Stimulated activated naive CD8-positive, alpha-beta T cell treated with anti-CD3 and anti-CD28 coated beads, Interleukin-15, Interleukin-2, amounts not matched to agents 100 U/mL and 50 U/mL, for 24 hours (primary cell): ENCODE measurements at regions not wholly inside any gene's neighbourhood (a gene's known extent, or its start where the extent isn't known, plus 50 kb on each side); places are given as distances from the start of the nearest gene placed in this dataset.
"Not testable (repeated sequence)": the region's sequence is repeated elsewhere in the genome, so short reads cannot be mapped to it uniquely, and the experiment has no call there.

Experiments used
- ATAC-seq: fragments of 150-1000 bp; cut with Tn5 transposase; one replicate; pipeline ENCODE4 v1.10.0; 2021
- DNase-seq: peaks from one replicate; pipeline ENCODE4 v3.0.0; 2021

GRCh38 chrX:98065151-98065550 is 1181.4 kb downstream of the RPA4 start:
- DNase-seq (no peak), ATAC-seq (no peak)

DNA sequence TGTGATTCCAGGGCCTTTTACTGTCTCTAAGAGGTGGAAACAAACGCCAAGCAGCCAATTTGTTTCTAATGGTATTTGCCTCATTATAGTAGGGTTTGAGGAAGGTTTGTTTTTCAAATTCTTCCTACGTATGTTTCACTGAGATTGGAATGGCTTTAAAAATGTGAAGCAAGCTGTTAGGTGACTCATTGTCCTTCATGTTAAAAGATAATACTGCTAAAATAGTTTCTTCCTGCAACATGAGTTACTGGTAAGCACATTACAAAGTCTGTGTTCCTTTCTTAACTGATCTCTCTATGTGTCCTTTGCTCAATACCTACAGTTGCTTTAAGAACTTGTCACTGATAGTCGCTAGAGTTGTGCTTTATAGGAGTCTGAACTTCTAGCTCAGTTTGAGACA is 1183.9 kb downstream of the RPA4 start:
- ATAC-seq: no peak

DNA sequence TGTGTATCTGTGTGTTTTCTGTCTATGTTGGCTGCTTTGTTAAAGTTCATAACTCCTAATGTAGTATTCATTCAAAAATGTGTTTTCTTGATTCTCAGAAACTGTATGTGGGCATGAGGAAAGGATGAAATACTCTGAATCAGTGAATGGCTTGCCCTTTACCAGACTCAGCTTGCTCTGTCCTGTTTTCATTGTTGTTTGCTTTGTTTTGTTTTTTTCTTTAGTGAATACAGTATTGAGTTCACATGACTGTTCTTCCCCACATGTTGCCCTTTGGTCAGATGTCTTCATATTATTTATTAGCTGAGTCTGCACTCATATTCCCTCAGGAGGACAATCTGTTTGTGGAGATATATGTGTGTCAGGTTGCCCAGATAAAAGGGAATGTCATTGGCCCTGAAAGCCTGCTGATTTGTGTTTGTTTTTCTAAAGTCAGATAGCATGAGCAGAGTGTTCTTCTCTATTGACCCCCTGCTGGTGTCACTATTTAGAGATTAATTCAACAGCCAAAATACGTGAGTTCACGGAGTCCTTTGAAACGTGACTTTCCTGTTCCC is 1184.4 kb downstream of the RPA4 start:
- DNase-seq (no peak), ATAC-seq (no peak)

More for the DNA sequence above, 1183.9 kb downstream of the RPA4 start:
- DNase-seq: no peak

DNA sequence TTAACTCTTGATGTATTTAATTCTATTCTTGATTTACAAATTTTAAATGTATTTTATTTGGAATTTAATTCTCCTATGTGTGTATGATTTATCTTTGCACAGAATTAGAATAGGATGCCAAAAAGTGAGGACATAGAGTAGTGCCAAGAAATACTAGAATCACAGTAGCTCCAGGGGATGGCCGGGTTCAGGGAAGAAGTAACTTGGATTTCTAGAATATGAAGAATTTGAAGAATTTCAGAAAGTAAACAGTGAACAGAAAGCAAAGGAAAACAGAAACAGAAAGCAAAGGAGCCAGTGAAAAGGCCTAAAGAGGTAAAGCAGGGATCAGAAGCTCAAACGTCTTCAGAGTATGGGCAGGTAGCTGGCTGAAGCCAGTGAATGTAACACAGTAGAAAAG is 1187.6 kb downstream of the RPA4 start:
- DNase-seq: no peak

DNA sequence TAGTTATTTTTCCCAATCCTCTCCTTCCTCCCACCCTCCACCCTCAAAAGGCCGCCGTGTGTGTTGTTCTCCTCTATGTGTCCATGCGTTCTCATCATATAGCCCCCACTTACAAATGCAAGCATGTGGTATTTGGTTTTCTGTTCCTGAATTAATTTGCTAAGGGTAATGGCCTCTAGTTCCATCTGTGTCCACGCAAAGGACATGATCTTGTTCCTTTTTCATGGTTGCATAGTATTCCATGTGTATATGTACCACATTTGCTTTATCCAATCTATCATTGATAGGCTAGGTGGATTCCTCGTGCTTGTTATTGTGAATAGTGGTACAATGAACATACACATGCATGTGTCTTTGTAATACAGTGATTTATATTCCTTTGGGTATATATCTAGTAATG is 1193.7 kb downstream of the RPA4 start:
- DNase-seq (no peak), ATAC-seq (no peak)

More for the DNA sequence above, 1187.6 kb downstream of the RPA4 start:
- ATAC-seq: no peak

GRCh38 chrX:98111684-98112083 is 1228.0 kb downstream of the RPA4 start:
- ATAC-seq (no peak), DNase-seq (no peak)

DNA sequence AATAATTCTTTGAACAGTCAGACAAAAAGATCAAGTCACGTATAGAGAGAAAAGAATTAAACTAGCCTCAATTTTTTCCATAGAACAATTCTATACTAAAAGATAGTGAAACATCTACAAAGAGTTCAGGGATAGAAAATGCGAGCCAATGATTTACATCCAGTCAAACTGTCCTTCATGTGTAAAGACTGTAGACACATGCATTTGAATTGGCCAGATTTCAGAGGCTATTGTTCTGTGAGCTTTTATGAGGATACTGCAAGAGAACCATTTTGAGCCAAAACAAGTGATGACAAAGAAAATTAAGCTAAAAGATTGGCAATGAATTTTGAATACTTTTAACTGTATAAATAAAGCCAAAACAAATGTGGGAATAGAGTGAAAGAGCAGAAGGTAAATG is 1230.3 kb downstream of the RPA4 start:
- DNase-seq (no peak), ATAC-seq (no peak)

GRCh38 chrX:98141466-98141865 is 1257.8 kb downstream of the RPA4 start:
- no peak for DNase-seq
- no peak for ATAC-seq

DNA sequence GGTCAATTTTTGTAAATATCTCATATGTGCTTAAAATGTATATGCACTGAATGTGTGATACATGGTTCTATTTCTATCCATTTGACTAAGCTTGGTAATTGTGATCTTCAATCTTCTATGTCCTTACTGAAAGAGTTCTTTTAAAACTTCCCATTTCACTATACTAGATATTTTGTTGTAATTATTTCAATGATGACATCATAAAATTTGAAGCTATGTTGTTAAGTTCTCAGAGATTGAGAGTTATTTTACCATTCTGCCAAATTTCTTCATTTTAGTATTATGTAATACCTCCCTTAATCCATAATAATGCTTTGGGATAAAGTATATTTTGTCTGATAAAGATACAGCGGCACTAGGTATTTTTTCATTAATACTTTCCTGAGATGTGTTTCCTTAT is 1307.3 kb downstream of the RPA4 start:
- ATAC-seq: no peak
- no peak for DNase-seq

- ATAC-seq (no peak), DNase-seq (no peak)
These were observed 1310.3 kb downstream of the RPA4 start for GRCh38 chrX:98194036-98194435.

DNA sequence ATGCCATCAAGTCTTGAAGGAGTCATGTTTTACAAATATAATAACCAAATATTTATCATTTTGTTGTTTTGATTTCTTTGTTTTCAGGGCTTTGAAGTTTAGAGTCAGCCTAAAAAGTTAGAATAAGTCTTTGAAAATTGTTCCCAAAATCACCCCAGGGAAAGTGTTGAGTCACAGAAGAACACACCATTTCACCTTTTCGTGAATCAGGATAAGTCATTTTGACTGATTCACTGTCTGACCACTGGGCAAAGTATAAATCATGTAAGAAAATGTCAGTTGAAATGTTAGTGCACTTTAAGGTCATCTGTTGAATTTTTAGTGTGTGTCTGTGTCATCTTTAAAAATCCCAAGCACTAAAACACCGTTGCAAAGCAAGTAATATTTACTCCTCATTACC is 1320.1 kb downstream of the RPA4 start:
- no peak for ATAC-seq

GRCh38 chrX:98207947-98208346 is 1324.2 kb downstream of the RPA4 start:
- ATAC-seq (no peak), DNase-seq (no peak)

More for the DNA sequence above, 1320.1 kb downstream of the RPA4 start:
- no peak for DNase-seq

DNA sequence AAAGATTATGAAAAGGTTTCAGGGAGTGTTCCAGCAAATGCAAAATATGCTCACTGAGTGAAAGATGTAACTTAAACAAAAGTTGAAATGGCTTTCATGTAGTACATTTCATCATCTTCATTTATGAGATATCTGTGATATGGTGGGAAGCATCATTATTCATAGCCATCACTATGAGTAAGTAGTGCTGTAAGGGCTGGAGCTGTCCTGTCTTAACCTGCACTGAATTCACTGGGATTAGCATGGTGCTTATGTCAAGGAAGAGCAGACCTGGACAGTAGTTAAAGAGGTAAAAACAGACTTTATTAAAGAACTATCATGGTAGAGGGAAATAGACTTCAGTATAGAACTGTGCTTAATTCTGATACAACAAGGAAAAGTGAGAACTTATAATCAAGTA is 1347.3 kb downstream of the RPA4 start:
- DNase-seq (no peak), ATAC-seq (no peak)

DNA sequence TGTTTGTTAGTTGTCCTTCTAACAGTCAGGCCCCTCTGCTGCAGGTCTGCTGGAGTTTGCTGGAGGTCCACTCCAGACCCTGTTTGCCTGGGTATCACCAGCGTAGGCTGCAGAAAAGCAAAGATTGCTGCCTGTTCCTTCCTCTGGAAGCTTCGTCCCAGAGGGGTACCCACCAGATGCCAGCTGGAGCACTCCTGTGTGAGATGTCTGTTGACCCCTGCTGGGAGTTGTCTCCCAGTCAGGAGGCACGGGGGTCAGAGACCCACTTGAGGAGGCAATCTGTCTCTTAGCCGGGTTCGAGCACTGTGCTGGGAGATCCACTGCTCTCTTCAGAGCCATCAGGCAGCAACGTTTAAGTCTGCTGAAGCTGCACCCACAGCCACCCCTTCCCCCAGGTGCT is 1356.4 kb downstream of the RPA4 start:
- DNase-seq, ATAC-seq: not testable (repeated sequence)

DNA sequence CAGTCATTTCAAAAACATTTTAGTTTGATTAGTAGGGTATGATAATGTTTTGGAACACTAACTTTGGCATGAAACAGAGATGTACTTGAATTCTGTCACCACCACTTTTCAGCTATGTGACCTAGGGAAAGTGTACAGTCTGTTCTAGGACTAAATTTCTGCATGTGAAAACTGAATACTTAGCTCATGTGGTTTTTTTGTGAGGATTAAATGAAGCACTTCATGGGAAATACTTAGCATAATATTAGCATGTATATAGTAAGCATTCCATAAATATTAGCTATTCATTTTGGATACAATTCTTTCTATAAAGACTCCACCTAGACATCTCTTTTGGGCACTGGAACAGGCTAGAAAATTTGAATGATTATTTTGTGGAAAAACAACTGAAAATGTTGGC is 1379.4 kb downstream of the RPA4 start:
- DNase-seq: no peak
- no peak for ATAC-seq

GRCh38 chrX:98289726-98290125 is 1406.0 kb downstream of the RPA4 start:
- DNase-seq: no peak
- no peak for ATAC-seq

DNA sequence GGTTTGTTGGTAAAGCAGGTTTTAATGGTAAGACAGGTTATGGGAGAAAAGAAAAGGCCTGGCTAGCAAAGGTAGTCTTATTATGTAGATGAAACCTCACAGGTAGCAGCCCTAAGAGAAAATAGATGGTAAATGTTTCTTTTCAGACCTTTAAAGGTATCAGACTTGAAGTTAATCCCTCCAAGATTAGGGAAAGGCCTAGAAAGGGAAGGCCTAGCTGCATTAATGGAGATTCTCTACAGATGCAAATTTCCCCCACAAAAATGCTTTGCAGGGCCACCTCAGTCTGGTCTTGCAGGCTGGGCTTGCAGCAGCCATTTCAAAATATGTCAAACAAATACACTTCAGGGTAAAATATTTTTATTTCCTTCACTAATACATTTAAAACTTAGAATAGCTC is 1410.6 kb downstream of the RPA4 start:
- ATAC-seq: no peak
- no peak for DNase-seq

- ATAC-seq (no peak), DNase-seq (no peak)
These were observed 1412.4 kb downstream of the RPA4 start for GRCh38 chrX:98296129-98296528.

- no peak for ATAC-seq
- DNase-seq: no peak
These were observed 1416.1 kb downstream of the RPA4 start for GRCh38 chrX:98299785-98300184.

GRCh38 chrX:98300536-98300935 is 1416.8 kb downstream of the RPA4 start:
- DNase-seq, ATAC-seq: not testable (repeated sequence)

DNA sequence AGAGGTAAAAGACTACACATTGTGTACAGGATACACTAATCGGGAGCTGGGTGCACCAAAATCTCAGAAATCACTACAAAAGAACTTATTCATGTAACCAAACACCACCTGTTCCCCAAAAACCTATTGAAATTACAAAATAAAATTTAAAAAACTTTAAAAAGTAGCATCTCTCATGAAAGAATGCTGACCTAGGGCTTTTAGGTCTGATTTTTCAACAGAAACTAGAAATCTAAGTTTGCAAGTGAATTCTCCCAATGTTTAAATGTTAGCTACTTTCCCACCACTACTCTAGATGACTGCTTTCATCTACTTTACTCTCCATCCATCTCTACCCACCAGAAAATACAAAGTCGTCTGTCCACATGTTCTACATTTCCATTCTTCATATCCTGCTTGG is 1447.7 kb downstream of the RPA4 start:
- ATAC-seq: no peak
- DNase-seq: no peak

DNA sequence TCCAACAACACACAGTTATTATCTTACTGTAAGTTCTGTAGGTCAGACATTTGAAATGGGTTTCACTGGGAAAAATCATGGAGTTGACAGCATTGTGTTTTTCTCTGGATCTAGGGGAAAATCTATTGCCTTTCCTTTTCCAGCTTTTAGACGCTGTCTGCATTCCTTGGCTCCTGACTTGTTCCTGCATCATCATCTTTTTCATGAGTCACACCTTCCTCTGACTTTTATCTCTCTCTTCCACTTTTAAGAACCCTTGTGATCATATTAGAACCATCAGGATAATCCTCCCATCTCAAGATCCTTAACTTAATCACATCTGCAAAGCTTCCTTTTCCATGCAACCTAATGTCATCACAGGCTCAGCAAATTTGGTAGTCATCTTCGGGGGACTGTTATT is 1454.8 kb downstream of the RPA4 start:
- no peak for ATAC-seq
- DNase-seq: no peak

- ATAC-seq (no peak), DNase-seq (no peak)
These were observed 1467.2 kb downstream of the RPA4 start for GRCh38 chrX:98350940-98351339.

- ATAC-seq (no peak), DNase-seq (no peak)
These were observed 1473.4 kb downstream of the RPA4 start for GRCh38 chrX:98357146-98357545.

GRCh38 chrX:98362630-98363029 is 1478.9 kb downstream of the RPA4 start:
- ATAC-seq: no peak

More at GRCh38 chrX:98362630-98363029, 1478.9 kb downstream of the RPA4 start:
- no peak for DNase-seq
